OCI-LY1 (cell line): ENCODE measurements at regions not wholly inside any gene's neighbourhood (a gene's known extent, or its start where the extent isn't known, plus 50 kb on each side); places are given as distances from the start of the nearest gene placed in this dataset.

Source experiments
- CTCF ChIP-seq: fragments of 200-600 bp; sonication (generic), shearing (Covaris generic); IDR thresholded peaks from 2 replicates; pipeline ENCODE4 v1.5.1; 2017; ENCODE audit warnings: mild to moderate bottlenecking, antibody characterized with exemption, low read length, moderate library complexity, mixed read lengths
- EZH2 ChIP-seq: fragments of 200-600 bp; sonication (generic), shearing (Covaris generic); IDR thresholded peaks from 2 replicates; pipeline ENCODE4 v1.8.0; 2017; ENCODE audit warnings: borderline replicate concordance, mixed run types, mild to moderate bottlenecking, antibody characterized with exemption, low read length, moderate library complexity, mixed read lengths

- TF ChIP-seq CTCF (no peak), EZH2 (no peak)
Observed at GRCh38 chr7:25316366-25316765, 88.1 kb upstream of the NPVF start.
